Adipocyte (in vitro differentiated cells): ENCODE measurements at regions not wholly inside any gene's neighbourhood (a gene's known extent, or its start where the extent isn't known, plus 50 kb on each side); places are given as distances from the start of the nearest gene placed in this dataset.

ENCODE experiments used
- DNase-seq: peaks from one replicate; pipeline ENCODE4 v3.0.0-alpha.2; 2015; ENCODE audit warnings: low read depth
- H3K27me3 ChIP-seq: replicated peaks from 2 replicates; pipeline ENCODE4 v1.7.0; 2013; ENCODE audit warnings: mild to moderate bottlenecking, low read length, moderate library complexity; ENCODE audit not compliant: control insufficient read depth, insufficient read depth
- H3K36me3 ChIP-seq: 2 replicates; pipeline ENCODE4 v1.7.0; 2013; ENCODE audit warnings: low read length, mild to moderate bottlenecking, moderate library complexity; ENCODE audit not compliant: control insufficient read depth, insufficient read depth, severe bottlenecking
- H3K4me1 ChIP-seq: 2 replicates; pipeline ENCODE4 v1.7.0; 2013; ENCODE audit warnings: mild to moderate bottlenecking, low read length, moderate library complexity; ENCODE audit not compliant: control insufficient read depth, insufficient read depth
- H3K4me3 ChIP-seq: 2 replicates; pipeline ENCODE4 v1.7.0; 2013; ENCODE audit warnings: mild to moderate bottlenecking, low read length, moderate library complexity
- H3K9ac ChIP-seq: 2 replicates; pipeline ENCODE4 v1.7.0; 2013; ENCODE audit warnings: mild to moderate bottlenecking, low read length, moderate library complexity
- H3K9me3 ChIP-seq: 2 replicates; pipeline ENCODE4 v1.7.0; 2013; ENCODE audit warnings: mild to moderate bottlenecking, low read length, moderate library complexity; ENCODE audit not compliant: control insufficient read depth

GRCh38 chr5:44868541-44868940 is 59.8 kb downstream of the MRPS30 start:
- Histone ChIP-seq H3K36me3 (no peaks in the 10 kb centered on the region), H3K27me3 (no peaks in the 10 kb centered on the region), H3K9me3 (no peaks in the 10 kb centered on the region), H3K9ac (no peak overlapping the region), H3K4me1 (no peaks in the 10 kb centered on the region), H3K4me3 (no peak overlapping the region)
- DNase-seq = no peak

GRCh38 chr5:44869928-44870327 is 61.2 kb downstream of the MRPS30 start:
- no peaks in the 10 kb centered on the region for H3K9me3 ChIP-seq
- no peaks in the 10 kb centered on the region for H3K36me3 ChIP-seq
- H3K9ac ChIP-seq = no peak overlapping the region
- no peaks in the 10 kb centered on the region for H3K27me3 ChIP-seq
- no peak for DNase-seq
- H3K4me3 ChIP-seq = no peak overlapping the region
- no peaks in the 10 kb centered on the region for H3K4me1 ChIP-seq

- Histone ChIP-seq H3K9me3 (no peaks in the 10 kb centered on the region), H3K9ac (no peak overlapping the region), H3K36me3 (no peaks in the 10 kb centered on the region), H3K27me3 (no peaks in the 10 kb centered on the region), H3K4me1 (no peaks in the 10 kb centered on the region), H3K4me3 (no peak overlapping the region)
- DNase-seq = no peak
Measured at GRCh38 chr5:44870430-44870829, 61.7 kb downstream of the MRPS30 start.

GRCh38 chr5:44871401-44871800 is 62.7 kb downstream of the MRPS30 start:
- no peak overlapping the region for H3K9ac ChIP-seq
- H3K4me1 ChIP-seq = no peaks in the 10 kb centered on the region
- no peak overlapping the region for H3K4me3 ChIP-seq
- H3K36me3 ChIP-seq = no peaks in the 10 kb centered on the region
- no peak for DNase-seq
- H3K27me3 ChIP-seq = no peaks in the 10 kb centered on the region
- no peaks in the 10 kb centered on the region for H3K9me3 ChIP-seq

GRCh38 chr5:44875661-44876605 is 67.2 kb downstream of the MRPS30 start:
- DNase-seq = no peak
- Histone ChIP-seq H3K27me3 (no peaks in the 10 kb centered on the region), H3K9me3 (no peaks in the 10 kb centered on the region), H3K4me3 (no peak overlapping the region), H3K36me3 (no peaks in the 10 kb centered on the region), H3K9ac (no peak overlapping the region), H3K4me1 (no peaks in the 10 kb centered on the region)

- Histone ChIP-seq H3K4me1 (no peaks in the 10 kb centered on the region), H3K36me3 (no peaks in the 10 kb centered on the region), H3K9me3 (no peaks in the 10 kb centered on the region), H3K27me3 (no peaks in the 10 kb centered on the region), H3K9ac (no peak overlapping the region), H3K4me3 (no peak overlapping the region)
- DNase-seq = no peak
Measured at GRCh38 chr5:44881266-44881665, 72.5 kb downstream of the MRPS30 start.

GRCh38 chr5:44884036-44884435 is 75.3 kb downstream of the MRPS30 start:
- Histone ChIP-seq H3K9ac (no peak overlapping the region), H3K4me1 (no peaks in the 10 kb centered on the region), H3K27me3 (no peaks in the 10 kb centered on the region), H3K4me3 (no peak overlapping the region), H3K36me3 (no peaks in the 10 kb centered on the region), H3K9me3 (no peaks in the 10 kb centered on the region)
- no peak for DNase-seq

- no peak for DNase-seq
- Histone ChIP-seq H3K36me3 (no peaks in the 10 kb centered on the region), H3K9ac (no peak overlapping the region), H3K4me1 (no peaks in the 10 kb centered on the region), H3K4me3 (no peak overlapping the region), H3K9me3 (no peaks in the 10 kb centered on the region), H3K27me3 (no peaks in the 10 kb centered on the region)
Measured at GRCh38 chr5:44885903-44886302, 77.2 kb downstream of the MRPS30 start.

GRCh38 chr5:44887722-44888121 is 79.0 kb downstream of the MRPS30 start:
- no peak for DNase-seq
- Histone ChIP-seq H3K9ac (no peak overlapping the region), H3K4me3 (no peak overlapping the region), H3K27me3 (no peaks in the 10 kb centered on the region), H3K36me3 (no peaks in the 10 kb centered on the region), H3K9me3 (peaks cover 4% of the 10 kb centered on the region), H3K4me1 (no peaks in the 10 kb centered on the region)

- DNase-seq = no peak
- Histone ChIP-seq H3K4me1 (no peaks in the 10 kb centered on the region), H3K36me3 (no peaks in the 10 kb centered on the region), H3K4me3 (no peak overlapping the region), H3K9ac (no peak overlapping the region), H3K9me3 (peaks cover 4% of the 10 kb centered on the region), H3K27me3 (no peaks in the 10 kb centered on the region)
Measured at GRCh38 chr5:44888435-44888834, 79.7 kb downstream of the MRPS30 start.

- no peak overlapping the region for H3K4me3 ChIP-seq
- H3K4me1 ChIP-seq = no peaks in the 10 kb centered on the region
- H3K27me3 ChIP-seq = no peaks in the 10 kb centered on the region
- no peak for DNase-seq
- H3K9me3 ChIP-seq = peaks cover 4% of the 10 kb centered on the region
- no peaks in the 10 kb centered on the region for H3K36me3 ChIP-seq
- H3K9ac ChIP-seq = no peak overlapping the region
Measured at GRCh38 chr5:44891116-44891515, 82.4 kb downstream of the MRPS30 start.
